Stimulated activated CD8-positive, alpha-beta memory T cell treated with anti-CD3 and anti-CD28 coated beads, Interleukin-7, amount 100 ng/mL, for 48 hours (primary cell): ENCODE measurements at regions not wholly inside any gene's neighbourhood (a gene's known extent, or its start where the extent isn't known, plus 50 kb on each side); places are given as distances from the start of the nearest gene placed in this dataset.

Source experiments
- DNase-seq, 2 donors: peaks; one replicate each; pipeline ENCODE4 v3.0.0-alpha.2; 2020; ENCODE audit warnings: low read depth in 1 of 2; ENCODE audit errors: extremely low read depth in 1 of 2

DNA sequence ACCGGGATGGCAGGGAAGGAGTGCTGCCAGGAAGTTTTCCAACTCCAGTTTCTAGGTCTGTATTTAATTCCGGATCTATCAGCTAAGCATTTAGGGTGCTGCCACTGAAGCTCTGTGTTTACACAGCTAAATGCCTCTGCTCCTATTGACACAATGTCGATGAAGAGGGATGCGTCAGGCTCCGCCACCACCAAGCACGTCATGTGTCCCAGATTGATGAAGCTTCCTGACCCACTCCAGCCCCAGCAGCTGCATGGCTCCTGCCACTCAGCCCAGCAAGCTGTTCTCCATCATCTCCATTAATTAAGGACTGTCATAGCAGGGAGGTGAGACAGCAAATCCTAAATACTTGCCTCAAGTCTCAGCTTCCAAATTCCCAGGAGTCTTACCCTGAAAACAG, 435.2 kb upstream of the ZNF507 start:
- no peak for DNase-seq

DNA sequence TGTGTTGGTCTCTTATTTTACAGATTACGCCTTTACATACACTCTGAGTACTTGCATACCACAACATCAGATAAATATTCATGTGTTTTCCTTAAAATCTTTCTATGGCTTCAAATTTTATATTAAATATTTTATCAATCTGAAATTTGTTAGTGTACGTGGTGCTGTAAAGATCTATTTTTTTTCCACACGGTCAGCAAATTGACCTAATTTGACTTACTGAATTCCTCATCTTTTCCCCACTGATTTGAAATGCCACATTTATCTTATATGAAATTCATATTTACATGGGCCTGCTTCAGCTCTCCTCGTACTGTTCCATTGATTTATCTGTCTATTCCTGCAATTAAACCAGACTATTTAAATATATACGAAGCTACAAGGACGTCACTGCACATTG, 433.8 kb upstream of the ZNF507 start:
- no peak for DNase-seq

DNA sequence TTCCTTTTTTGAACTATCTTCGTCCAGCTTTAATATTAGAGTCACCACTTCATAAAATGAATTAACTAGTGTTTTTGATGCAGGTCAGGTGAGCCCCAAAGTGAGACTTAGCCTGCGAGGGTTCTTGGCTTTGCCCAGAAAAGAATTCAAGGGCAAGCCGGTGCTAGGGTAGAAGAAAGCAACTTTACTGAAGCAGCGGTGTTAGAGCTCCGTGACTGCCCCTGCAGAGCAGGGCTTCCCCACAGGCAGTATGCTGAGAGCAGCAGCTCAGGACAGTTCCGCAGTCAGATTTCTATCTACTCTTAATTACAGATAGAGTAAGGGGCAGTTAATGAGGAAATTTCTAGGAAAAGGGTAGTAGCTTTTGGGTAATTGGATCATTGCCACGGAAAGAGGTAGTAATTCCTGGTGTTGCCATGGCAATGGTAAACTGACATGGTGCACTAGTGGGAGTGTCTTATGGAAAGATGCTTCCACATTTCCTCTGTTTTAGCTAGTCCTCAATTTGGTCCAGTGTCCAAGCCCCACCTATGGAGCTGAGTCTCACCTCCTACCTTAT, 432.2 kb upstream of the ZNF507 start:
- DNase-seq: no peak

DNA sequence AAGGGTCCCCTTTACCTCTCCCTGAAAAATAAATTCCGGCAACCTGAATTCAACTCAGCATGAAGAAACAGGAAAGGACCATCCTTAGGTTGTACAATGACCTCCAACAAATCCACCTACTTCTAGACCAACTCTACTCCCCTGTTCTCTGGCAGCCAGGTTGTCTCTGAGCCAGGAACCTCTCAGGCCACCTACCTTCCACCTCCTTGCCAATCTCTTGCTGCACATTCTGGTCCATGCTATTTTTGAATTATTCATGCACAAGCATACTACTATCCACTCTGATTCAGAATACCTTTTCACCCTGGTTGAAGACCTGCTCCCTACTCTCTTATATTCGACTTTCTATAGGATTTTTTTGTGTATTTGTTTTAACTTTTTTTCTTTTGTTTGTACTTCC, 415.0 kb upstream of the ZNF507 start:
- no peak for DNase-seq

DNA sequence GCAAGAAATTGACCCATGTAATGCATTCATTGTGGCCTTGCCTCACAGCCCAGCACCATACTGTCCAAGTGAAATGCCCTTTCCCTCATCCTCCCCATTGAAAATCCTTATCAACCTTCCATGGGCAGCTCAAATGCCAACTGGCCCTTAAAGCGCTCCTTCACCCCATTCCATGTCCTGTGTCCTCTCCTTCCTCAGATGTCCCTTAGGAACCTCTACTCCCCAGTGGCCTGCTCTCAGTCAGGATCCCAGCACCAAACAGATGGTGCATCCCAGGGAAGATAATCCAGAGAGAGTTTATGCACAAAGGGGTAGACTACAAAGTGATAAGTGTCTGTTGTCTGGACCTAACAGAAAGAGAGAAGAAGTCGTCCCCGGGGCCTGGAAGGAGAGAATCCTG, 407.4 kb upstream of the ZNF507 start:
- DNase-seq: no peak

DNA sequence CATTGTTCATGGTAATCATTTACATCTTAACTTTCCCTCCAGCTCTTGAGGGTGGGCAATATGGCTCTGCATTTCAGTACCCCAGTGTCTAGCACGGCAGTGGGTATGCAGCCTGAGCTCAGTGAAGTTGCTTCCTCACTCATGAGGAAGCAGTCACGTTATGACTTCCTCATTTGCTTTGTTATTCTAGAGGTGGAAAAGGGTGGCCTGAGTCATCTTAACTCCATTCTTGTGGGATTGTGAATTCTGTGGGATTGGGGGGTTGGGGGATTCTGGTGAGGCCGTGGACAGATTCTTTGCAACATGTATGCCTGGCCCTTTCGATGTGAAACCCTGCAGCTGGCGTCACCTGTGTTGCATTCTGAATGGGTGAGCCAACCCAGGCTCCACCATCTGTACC, 406.7 kb upstream of the ZNF507 start:
- DNase-seq: no peak

DNA sequence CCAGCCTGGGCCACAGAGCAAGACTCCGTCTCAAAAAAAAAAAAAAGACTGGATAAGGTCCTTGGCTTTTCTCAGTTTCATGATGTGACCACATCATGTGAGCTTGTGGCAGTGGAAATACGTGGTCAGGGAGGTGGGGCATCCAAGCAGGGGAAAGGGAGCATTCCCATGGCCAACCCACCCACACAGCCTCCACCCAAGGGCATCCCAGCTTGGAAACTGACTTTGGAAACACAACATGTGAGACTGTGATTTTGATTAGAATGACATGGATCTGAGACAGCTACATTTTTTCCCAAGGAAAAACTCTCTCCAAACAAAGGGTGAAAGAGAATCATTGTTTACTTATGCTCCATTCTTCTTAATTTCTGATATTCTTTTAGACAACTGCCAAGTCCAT, 405.0 kb upstream of the ZNF507 start:
- no peak for DNase-seq

DNA sequence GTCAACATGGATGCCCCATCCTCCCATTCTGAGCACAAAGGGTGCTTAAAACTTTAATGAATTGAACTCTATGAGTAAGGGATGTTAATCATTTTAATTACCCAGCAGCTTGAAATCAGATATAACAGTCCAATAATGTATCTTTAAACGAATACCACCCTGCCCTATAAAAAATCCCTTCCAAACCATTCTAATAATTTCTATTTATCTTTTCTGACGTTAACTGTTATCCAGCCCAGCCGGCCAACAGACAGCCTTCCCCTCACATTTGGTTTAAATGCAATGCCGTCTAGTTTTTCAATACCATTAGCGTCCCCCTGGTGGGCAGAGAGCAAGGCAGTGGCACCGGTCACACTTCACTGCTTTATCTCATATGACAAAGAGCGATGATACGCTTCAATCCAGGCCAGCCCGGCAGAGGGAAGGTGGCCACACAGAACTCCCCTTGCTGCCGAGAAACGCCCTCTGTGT, 402.2 kb upstream of the ZNF507 start:
- DNase-seq: no peak

DNA sequence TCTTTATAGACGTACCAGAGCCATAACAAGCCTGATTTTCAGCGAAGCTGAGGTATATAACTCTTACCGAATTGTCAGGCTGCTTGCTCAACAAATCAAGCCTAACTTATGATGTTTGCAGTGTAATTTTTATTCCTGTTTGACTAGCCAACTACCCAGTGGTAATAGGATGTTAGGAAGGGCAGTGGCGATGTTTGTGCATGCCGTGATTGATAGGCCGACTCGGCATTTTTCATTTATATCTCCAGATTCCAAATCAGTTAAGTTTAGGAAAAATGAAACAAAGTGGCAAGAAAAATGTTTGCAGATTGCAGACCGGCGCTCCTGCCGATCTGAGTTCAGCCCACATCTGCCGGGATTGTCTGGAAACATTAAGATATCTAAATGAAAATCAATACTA, 401.6 kb upstream of the ZNF507 start:
- DNase-seq: no peak

DNA sequence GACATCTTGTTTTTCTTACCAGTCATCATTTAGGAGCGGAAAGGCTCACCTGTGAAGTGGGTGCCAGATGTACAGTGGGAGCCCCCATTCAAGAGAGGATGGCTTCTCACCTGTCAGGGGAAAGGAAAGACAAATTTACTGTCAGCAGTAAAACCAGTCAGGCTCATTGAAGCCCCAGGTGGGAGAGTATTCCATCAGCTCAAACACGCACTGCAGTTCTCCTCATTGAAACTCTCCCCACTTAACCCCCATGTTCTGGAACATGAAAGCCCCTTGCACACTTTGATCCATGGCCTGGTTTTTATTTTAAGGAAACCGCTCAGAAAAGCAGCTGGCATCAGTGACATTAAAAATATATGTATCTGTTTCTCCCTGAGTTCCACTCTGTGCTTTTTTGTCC, 401.1 kb upstream of the ZNF507 start:
- DNase-seq: no peak

DNA sequence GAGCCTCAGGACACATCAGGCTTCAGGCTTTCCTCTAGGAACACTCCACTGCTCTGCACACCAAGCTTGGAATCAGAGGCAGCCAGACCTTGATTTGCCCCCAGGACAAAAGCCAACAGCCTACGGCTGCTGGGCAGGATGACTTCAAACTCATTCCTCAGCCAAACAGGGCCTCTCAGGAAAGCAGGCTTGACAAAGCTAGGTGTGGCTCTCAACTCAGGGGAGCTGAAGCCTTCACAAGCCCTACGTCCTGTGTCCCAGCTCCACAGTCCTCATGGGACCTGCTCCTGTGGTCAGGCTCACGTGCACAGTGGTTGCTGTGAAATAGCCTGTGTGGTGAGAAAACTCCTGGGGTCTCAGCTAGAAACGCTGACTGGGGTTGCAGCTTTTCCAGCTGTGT, 398.9 kb upstream of the ZNF507 start:
- DNase-seq: no peak

DNA sequence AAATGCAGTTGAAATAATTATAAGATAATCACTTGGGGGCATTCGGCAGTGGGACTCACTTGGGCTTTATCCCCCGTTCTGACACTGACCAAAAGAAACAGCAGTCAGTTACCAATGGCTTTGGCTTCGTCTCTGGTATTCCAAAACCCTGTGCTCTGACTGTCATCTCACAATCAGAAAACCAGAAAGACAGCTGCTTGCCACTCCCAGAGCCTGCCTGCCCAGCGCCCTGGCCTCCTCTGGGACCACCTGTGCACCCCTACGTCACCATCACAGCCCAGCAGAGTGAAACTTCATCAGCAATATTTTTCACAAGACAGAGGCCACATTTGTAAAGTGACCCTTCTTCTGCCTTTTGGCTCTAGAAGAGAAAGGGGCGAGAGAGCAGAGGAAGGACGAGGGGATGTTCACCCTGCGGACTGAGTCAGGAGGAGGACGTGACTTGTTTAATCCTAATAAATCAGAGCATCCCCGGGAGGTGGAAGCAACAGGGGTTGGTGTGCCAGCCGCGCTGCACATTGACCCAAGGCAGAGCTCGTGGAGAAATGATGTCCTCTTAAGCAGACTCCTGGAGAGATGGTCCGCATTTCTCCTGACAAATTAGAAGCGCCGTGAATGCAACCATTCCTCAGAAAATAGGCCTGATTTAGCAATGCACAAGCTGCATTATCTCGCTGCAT, 397.8 kb upstream of the ZNF507 start:
- DNase-seq: no peak

DNA sequence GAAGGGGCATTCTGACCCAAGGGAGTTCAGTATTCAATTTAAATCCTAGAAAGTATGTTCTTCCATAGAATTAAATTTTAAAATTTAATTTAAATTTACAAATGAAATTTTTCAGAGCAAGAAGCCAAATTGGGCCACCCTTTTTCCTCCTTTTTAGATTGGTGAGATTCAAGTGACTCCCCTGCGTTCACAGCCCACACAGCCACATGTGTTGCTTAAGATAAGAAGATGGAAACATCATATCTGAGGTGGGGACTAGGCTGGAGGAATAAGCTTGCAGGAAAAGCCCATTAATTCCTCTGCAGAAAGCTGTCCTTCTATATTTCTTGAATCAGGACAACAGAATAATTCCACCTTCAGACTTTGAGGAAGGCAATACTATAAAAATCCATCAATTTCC, 392.7 kb upstream of the ZNF507 start:
- no peak for DNase-seq

DNA sequence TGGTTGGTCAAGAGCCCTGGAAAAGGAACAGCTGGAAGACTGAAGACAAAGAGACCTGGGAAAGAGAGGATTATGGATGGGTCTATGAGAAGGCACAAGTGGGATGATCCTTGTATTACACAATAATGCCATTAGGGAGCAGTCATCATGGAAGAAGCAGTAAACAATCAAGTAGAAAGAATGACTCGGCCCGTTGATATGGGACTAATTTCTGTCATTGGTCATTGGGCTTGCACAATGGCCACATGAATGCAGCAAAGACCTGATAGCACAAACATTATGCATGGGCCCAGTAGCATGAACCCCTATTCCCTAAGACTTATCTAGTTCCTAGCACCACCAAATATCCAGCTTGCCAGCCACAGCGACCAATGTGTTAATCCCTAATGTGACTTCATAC, 390.3 kb upstream of the ZNF507 start:
- DNase-seq: no peak

DNA sequence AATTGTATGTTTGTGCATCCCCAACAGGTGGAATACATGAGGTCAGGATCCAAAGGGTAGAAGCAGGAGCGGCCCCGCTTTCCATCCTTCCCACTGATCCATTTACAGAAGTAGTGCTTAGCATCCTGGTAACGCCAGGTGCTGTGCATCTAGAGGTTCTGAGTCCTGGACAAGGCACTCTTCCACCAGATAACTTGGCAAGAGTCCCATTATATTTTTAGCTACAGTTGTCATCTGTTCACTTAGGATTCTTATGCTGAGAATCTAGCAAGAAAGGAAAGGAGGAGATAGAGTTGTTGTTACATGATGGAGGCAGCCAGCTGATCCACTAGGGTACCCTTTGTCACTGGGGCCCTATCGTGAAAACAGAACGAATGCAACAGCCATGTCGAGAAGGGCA, 389.5 kb upstream of the ZNF507 start:
- no peak for DNase-seq

DNA sequence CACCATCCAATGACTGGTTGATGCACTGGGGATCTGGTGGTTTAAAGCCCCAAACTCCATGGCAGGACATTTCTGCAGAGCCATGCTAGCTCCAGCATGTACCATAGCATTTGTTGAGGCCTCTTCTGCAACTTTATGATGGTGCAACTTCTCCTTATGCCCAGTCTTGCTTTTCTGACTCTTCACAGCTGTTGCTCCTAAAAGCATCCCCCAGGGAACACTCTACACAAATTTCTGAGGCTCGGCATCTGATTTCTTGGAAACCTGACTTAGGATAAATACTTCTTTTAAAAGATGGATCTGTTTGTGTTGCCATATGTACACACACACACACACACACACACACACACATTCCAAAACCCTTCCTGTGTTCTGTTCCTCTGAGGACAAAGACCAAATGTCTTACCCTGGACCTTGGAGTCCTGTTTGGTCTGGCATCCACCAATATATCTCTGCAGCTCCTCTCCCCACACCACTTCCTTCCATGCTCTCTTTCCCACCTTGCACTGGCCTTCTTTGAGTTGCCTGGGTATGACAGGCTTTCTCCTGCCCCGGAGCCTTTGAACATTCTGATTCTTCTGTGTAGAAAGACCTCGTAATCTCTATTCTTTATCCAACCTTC, 388.5 kb upstream of the ZNF507 start:
- no peak for DNase-seq

DNA sequence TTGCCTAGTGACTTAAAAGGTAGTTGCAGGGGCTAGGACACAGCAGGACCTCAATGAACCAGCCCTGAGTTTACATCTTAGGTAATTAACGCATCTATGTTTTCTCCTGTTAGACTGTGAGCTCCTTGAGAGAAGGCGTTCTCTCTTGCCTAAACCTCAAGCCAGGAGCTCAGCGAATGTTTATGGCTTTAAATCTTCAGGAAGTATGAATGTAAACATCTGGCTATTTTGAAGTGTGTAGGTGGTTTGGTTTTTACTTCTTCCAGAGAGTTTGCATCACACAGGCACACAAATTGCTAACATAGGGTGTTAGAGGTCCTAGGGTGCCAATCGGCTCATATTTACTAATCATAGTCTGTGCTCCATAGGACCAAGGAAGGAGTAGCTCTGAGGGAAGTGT, 387.7 kb upstream of the ZNF507 start:
- no peak for DNase-seq

DNA sequence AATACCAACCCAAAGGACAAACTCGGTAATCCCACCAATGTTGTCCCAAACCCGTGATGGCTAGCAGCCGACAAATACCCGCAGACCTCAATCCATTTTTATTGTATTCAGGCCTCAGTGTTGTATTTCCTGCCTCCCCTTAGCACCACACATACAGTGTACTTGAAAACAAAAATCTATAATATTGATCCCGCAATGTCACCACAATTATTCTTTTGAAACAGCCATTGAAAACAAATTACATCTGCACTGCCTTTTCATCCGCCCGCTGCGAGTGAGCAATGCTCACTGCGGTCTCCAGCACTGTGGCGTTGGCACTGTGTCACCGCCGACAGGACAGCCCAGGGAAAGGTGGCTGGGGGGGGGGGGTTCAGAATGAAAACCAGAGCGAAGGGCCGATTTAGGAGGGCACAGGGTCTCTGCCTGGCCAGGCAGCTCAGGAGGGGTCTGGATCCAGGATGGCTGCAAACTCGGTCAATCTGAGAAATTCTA, 385.8 kb upstream of the ZNF507 start:
- no peak for DNase-seq

DNA sequence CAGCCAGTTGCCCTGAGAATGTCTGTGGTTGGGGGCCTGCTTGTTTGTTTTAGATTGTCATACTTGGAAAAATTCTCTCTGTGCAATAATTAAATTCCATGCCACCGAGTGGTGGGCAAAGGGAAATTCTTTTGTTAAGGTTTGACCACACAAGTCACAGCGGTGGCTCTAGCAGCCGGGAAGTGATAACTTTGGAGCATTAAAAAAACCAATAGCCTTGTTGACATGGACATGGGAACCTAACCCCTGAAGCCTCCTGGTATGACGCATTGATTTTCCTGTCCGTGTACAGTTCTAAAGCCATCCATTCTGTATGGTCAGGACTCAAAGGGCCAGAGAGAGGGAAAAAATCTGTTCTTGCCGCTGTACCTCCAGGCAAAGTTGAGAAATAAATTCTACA, 384.9 kb upstream of the ZNF507 start:
- DNase-seq: no peak

DNA sequence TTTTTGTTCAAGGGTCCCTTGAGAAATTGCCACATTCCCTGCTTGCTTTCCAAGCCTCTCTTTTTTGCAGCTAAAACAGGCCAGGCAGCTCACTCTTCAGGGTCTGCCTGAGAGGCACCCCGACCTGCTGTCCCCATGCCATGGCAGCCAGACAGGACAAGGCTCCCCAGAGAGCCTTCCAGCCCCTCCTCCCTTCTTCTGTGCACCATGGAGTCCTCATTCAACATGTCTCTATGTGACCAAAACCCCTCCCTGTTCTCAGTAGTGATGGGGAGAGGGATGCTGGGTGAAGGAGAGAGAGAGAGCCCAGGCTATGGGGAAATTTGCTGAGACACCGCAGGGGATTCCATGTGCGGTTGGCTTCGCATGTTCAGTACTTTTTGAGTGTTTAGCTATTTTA, 384.2 kb upstream of the ZNF507 start:
- DNase-seq: no peak

DNA sequence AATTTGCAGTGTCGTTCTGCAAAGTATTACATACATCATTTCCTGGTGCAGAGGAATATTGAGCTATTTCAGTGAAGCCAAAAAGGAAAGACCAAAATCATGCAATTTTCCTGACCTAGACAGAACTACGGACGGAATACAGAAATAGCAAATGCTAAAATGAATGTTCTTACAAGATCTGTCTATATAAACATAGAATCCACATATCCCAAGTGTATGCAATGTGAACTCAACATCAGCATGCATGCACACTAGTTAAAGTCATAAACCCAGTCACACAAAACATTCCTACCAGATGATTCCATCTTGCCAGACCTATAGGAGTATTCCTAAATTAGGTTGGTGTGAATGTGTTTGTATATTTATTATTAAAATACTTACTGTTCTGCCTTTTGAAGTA, 383.7 kb upstream of the ZNF507 start:
- no peak for DNase-seq

DNA sequence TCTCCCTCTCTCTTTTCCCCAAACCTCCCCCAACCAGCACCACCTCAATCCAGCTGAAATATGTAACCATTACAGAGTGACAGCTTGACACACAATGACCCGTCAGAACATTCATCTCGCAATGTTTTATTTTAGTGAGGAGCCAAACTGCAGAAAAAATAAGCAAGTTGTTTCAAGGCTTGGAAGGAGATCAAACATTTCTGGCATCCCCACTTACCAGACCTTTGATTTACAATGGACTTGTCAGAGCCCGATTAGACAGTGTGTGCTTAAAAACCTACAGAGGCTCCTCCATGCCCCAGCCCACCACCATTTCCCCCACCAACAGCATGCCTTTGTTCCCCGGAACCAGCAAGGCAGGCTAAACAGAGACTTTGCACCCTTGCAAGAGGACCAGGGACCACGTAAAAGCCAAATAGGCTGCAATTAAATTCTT, 382.8 kb upstream of the ZNF507 start:
- DNase-seq: no peak
